AG04449 (cell line): ENCODE measurements at regions not wholly inside any gene's neighbourhood (a gene's known extent, or its start where the extent isn't known, plus 50 kb on each side); places are given as distances from the start of the nearest gene placed in this dataset.
A peak's percentile ranks its signal among the peaks of the same experiment; 100 is the strongest.

Source experiments
- CTCF ChIA-PET: fragments of 350-600 bp; formaldehyde crosslinking; extraction: SDS; loops from one replicate; lab custom pipeline; 2021; ENCODE audit warnings: antibody characterized with exemption; lab: Yijun Ruan, JAX
- POLR2A ChIA-PET: fragments of 400-600, 350-600 bp; formaldehyde crosslinking; extraction: SDS; loops from one replicate; lab custom pipeline; 2020; ENCODE audit warnings: antibody characterized with exemption, inconsistent platforms; lab: Yijun Ruan, JAX
- DNase-seq: peaks from one replicate; pipeline ENCODE4 v3.0.0-alpha.2; 2010; ENCODE audit warnings: low read depth, low spot score
- H3K4me3 ChIP-seq: 2 replicates; pipeline ENCODE4 v1.5.1; 2011; ENCODE audit warnings: low read depth, mild to moderate bottlenecking, control low read depth, low read length
- CTCF ChIP-seq: IDR thresholded peaks from one replicate; pipeline ENCODE4 v1.5.1; 2011; ENCODE audit warnings: mild to moderate bottlenecking, moderate library complexity, low read length, control low read depth, inconsistent platforms; ENCODE audit not compliant: insufficient read depth; ENCODE audit errors: missing control alignments

GRCh38 chr2:18475884-18476283 is 84.6 kb downstream of the RDH14 start:
- TF ChIP-seq CTCF: no peak
- H3K4me3 ChIP-seq: no peak overlapping the region
- DNase-seq: no peak
- CTCF ChIA-PET: no interaction called here
- POLR2A ChIA-PET: no interaction called here

- TF ChIP-seq CTCF: no peak
- CTCF ChIA-PET: interaction anchor here (1.0 to 1.2 kb wide), 2 partner anchors 16 to 86 kb away, joined by 3 read pairs; no protein-coding TSS in a partner anchor
- DNase-seq: no peak
- POLR2A ChIA-PET: no interaction called here
- no peak overlapping the region for H3K4me3 ChIP-seq
Observed at GRCh38 chr2:18474700-18475099, 85.8 kb downstream of the RDH14 start.

GRCh38 chr2:18473241-18474181 is 86.9 kb downstream of the RDH14 start:
- no peak overlapping the region for H3K4me3 ChIP-seq
- peak; percentile 64 for DNase-seq

GRCh38 chr2:18467749-18468360 is 92.6 kb downstream of the RDH14 start:
- no peak overlapping the region for H3K4me3 ChIP-seq
- ChIA-PET POLR2A (no interaction called here), CTCF (interaction anchor here (1.0 kb wide), 1 partner anchor 13 kb away, joined by 3 read pairs; no protein-coding TSS in a partner anchor)
- TF ChIP-seq CTCF: no peak
- DNase-seq: no peak

More at GRCh38 chr2:18473241-18474181, 86.9 kb downstream of the RDH14 start:
- ChIA-PET CTCF (interaction anchor here (0.6 to 1.2 kb wide), 3 partner anchors 17 to 1619 kb away, joined by 3 read pairs; no protein-coding TSS in a partner anchor), POLR2A (no interaction called here)
- no peak for TF ChIP-seq CTCF

GRCh38 chr2:18465979-18466378 is 94.5 kb downstream of the RDH14 start:
- H3K4me3 ChIP-seq: no peak overlapping the region
- ChIA-PET CTCF (interaction anchor here (1.0 to 1.3 kb wide), 2 partner anchors 9 to 54 kb away, joined by 3 to 5 read pairs; no protein-coding TSS in a partner anchor), POLR2A (no interaction called here)
- no peak for TF ChIP-seq CTCF
- DNase-seq: no peak

GRCh38 chr2:18464913-18465312 is 95.5 kb downstream of the RDH14 start:
- POLR2A ChIA-PET: interaction anchor here (1.1 kb wide), 1 partner anchor 15 kb away, joined by 3 read pairs; no protein-coding TSS in a partner anchor

More at GRCh38 chr2:18464913-18465312, 95.5 kb downstream of the RDH14 start:
- DNase-seq: no peak
- no peak for TF ChIP-seq CTCF
- CTCF ChIA-PET: interaction anchor here (0.7 kb wide), 1 partner anchor 10 kb away, joined by 4 read pairs; no protein-coding TSS in a partner anchor
- no peak overlapping the region for H3K4me3 ChIP-seq
